IMR-90 (cell line): ENCODE measurements at regions not wholly inside any gene's neighbourhood (a gene's known extent, or its start where the extent isn't known, plus 50 kb on each side); places are given as distances from the start of the nearest gene placed in this dataset.

Experiments used
- ATAC-seq: fragments of 200-7000 bp; cut with Tn5 transposase; 2 replicates; pipeline ENCODE4 v1.9.1; 2020; ENCODE audit warnings: low read depth, mild to moderate bottlenecking, moderate library complexity
- BruUV-seq: library from RNA; stranded (reverse); fragments of 400-500 nt; replicated peaks from 2 replicates; lab custom pipeline; 2021; lab: Mats Ljungman, UMichigan
- CTCF ChIA-PET: fragments of 300-600 bp; formaldehyde crosslinking; extraction: SDS; loops from one replicate; lab custom pipeline; 2021; ENCODE audit warnings: antibody characterized with exemption; lab: Yijun Ruan, JAX
- POLR2A ChIA-PET: fragments of 300-600 bp; sonication (Branson Sonifier 250); formaldehyde crosslinking; loops from one replicate; lab custom pipeline; 2022; ENCODE audit warnings: antibody characterized with exemption; ENCODE audit not compliant: unreplicated experiment; lab: Charles Lee
- DNase-seq: peaks from one replicate; pipeline ENCODE4 v3.0.0; 2013
- H2AFZ ChIP-seq: replicated peaks from 2 replicates; pipeline ENCODE3; 2013; ENCODE audit warnings: low read length, mild to moderate bottlenecking; ENCODE audit not compliant: poor library complexity
- H2AK5ac ChIP-seq: 2 replicates; pipeline ENCODE4 v1.6.1; 2013; ENCODE audit warnings: low read depth, low read length, inconsistent platforms
- H2AK9ac ChIP-seq: replicated peaks from 2 replicates; pipeline ENCODE3; 2013; ENCODE audit warnings: mild to moderate bottlenecking, low read depth, low read length, moderate library complexity; ENCODE audit not compliant: poor library complexity
- H2BK120ac ChIP-seq: 2 replicates; pipeline ENCODE4 v1.6.1; 2013; ENCODE audit warnings: low read depth, low read length, inconsistent platforms
- H2BK15ac ChIP-seq: 3 replicates; pipeline ENCODE4 v1.6.1; 2013; ENCODE audit warnings: low read depth, low read length, inconsistent platforms
- H2BK20ac ChIP-seq: 2 replicates; pipeline ENCODE4 v1.6.1; 2013; ENCODE audit warnings: low read depth, mild to moderate bottlenecking, inconsistent platforms, low read length, moderate library complexity
- H2BK5ac ChIP-seq: 2 replicates; pipeline ENCODE4 v1.6.1; 2013; ENCODE audit warnings: mild to moderate bottlenecking, low read depth, low read length, inconsistent platforms; ENCODE audit not compliant: poor library complexity, severe bottlenecking
- H3K14ac ChIP-seq: replicated peaks from 2 replicates; pipeline ENCODE4 v1.6.1; 2013; ENCODE audit warnings: low read depth, low read length, inconsistent platforms
- H3K18ac ChIP-seq: 2 replicates; pipeline ENCODE4 v1.6.1; 2013; ENCODE audit warnings: low read depth, low read length, control low read depth
- H3K23ac ChIP-seq: 2 replicates; pipeline ENCODE4 v1.6.1; 2013; ENCODE audit warnings: low read depth, low read length, inconsistent platforms
- H3K27ac ChIP-seq: 2 replicates; pipeline ENCODE4 v1.5.1; 2013; ENCODE audit warnings: mild to moderate bottlenecking, control low read depth, low read length; ENCODE audit not compliant: insufficient read depth
- H3K27me3 ChIP-seq: 2 replicates; pipeline ENCODE4 v1.6.1; 2013; ENCODE audit warnings: low read length; ENCODE audit not compliant: control insufficient read depth, insufficient read depth
- H3K36me3 ChIP-seq: 2 replicates; pipeline ENCODE4 v1.6.1; 2013; ENCODE audit warnings: low read length, mixed read lengths; ENCODE audit not compliant: control insufficient read depth, insufficient read depth
- H3K4ac ChIP-seq: 2 replicates; pipeline ENCODE4 v1.6.1; 2013; ENCODE audit warnings: low read depth, low read length, inconsistent platforms
- H3K4me1 ChIP-seq: 2 replicates; pipeline ENCODE4 v1.6.1; 2013; ENCODE audit warnings: low read length, mixed read lengths; ENCODE audit not compliant: control insufficient read depth, insufficient read depth
- H3K4me2 ChIP-seq: 2 replicates; pipeline ENCODE4 v1.6.1; 2013; ENCODE audit warnings: low read depth, mild to moderate bottlenecking, control low read depth, low read length, moderate library complexity
- H3K4me3 ChIP-seq: 2 replicates; pipeline ENCODE4 v1.5.1; 2013; ENCODE audit warnings: low read depth, mild to moderate bottlenecking, control low read depth, low read length, moderate library complexity; ENCODE audit not compliant: insufficient read depth
- H3K56ac ChIP-seq: 2 replicates; pipeline ENCODE4 v1.6.1; 2013; ENCODE audit warnings: low read length, inconsistent platforms; ENCODE audit not compliant: insufficient read depth; ENCODE audit errors: extremely low read depth
- H3K79me1 ChIP-seq, 2 experiments: 2 replicates each; pipeline ENCODE4 v1.6.1; 2013; ENCODE audit warnings: low read length in 2 of 2, inconsistent platforms in 1 of 2, low read depth in 1 of 2
- H3K9ac ChIP-seq: 2 replicates; pipeline ENCODE4 v1.6.1; 2013; ENCODE audit warnings: low read depth, low read length, control low read depth
- H3K9me1 ChIP-seq: 2 replicates; pipeline ENCODE4 v1.6.1; 2013; ENCODE audit warnings: low read length, inconsistent platforms; ENCODE audit not compliant: insufficient read depth
- H3K9me3 ChIP-seq: 2 replicates; pipeline ENCODE4 v1.6.1; 2013; ENCODE audit warnings: low read length; ENCODE audit not compliant: control insufficient read depth, insufficient read depth
- H4K20me1 ChIP-seq: 2 replicates; pipeline ENCODE4 v1.6.1; 2013; ENCODE audit warnings: low read length, inconsistent platforms; ENCODE audit not compliant: insufficient read depth
- H4K5ac ChIP-seq: 2 replicates; pipeline ENCODE4 v1.6.1; 2013; ENCODE audit warnings: mild to moderate bottlenecking, low read depth, low read length, control low read depth
- H4K8ac ChIP-seq, 2 experiments: 2 replicates each; pipeline ENCODE4 v1.6.1; 2013; ENCODE audit warnings: low read depth in 2 of 2, low read length in 2 of 2, control low read depth in 1 of 2, inconsistent platforms in 1 of 2
- H4K91ac ChIP-seq: 2 replicates; pipeline ENCODE4 v1.6.1; 2013; ENCODE audit warnings: low read depth, low read length, inconsistent platforms; ENCODE audit not compliant: insufficient read depth
- CEBPB ChIP-seq: IDR thresholded peaks from 2 replicates; pipeline ENCODE4 v1.6.1; 2012; ENCODE audit warnings: low read depth, low read length, improper control_type of control experiment
- CTCF ChIP-seq: conservative IDR thresholded peaks from 2 replicates; pipeline ENCODE4 v1.5.1; 2012; ENCODE audit warnings: mild to moderate bottlenecking, low read depth, low read length, improper control_type of control experiment
- NFE2L2 ChIP-seq: fragments of 150-350 bp; IDR thresholded peaks from 2 replicates; pipeline ENCODE4 v1.6.1; 2016; ENCODE audit warnings: low read depth, mild to moderate bottlenecking, low read length
- POLR2A ChIP-seq: IDR thresholded peaks from 2 replicates; pipeline ENCODE4 v1.6.1; 2012; ENCODE audit warnings: mild to moderate bottlenecking, low read depth, low read length
- RCOR1 ChIP-seq: IDR thresholded peaks from 2 replicates; pipeline ENCODE4 v1.6.1; 2012; ENCODE audit warnings: mild to moderate bottlenecking, low read length, improper control_type of control experiment; ENCODE audit not compliant: insufficient replicate concordance
- SMC3 ChIP-seq: fragments of 150-350 bp; IDR thresholded peaks from 2 replicates; pipeline ENCODE4 v1.6.1; 2016; ENCODE audit warnings: low read depth, mild to moderate bottlenecking, antibody characterized with exemption, low read length, moderate library complexity
- USF2 ChIP-seq: fragments of 150-350 bp; IDR thresholded peaks from 2 replicates; pipeline ENCODE4 v1.6.1; 2017; ENCODE audit warnings: mild to moderate bottlenecking, antibody characterized with exemption, low read length, low read depth
- dilution Hi-C: fragments of 300-500 bp; cut with HindIII; formaldehyde crosslinking; loops from one replicate; pipeline ENCODE4 v1.14.3; 2018; ENCODE audit warnings: low sequenced_read_pairs; ENCODE audit not compliant: unreplicated experiment
- in situ Hi-C: fragments of 300-500 bp; cut with MboI; formaldehyde crosslinking; loops from 3 replicates; pipeline ENCODE4 v1.14.3; 2019; ENCODE audit warnings: low sequenced_read_pairs, inconsistent platforms, mixed read lengths
- intact Hi-C: fragments of 100-400 bp; cut with micrococcal nuclease; formaldehyde crosslinking; loops from 2 replicates; pipeline ENCODE4 v1.10.0; 2022

- BruUV-seq = no TSS peak
- no peak overlapping the region for H3K4me3 ChIP-seq
- intact Hi-C loops (no loop called here), dilution Hi-C loops (no loop called here), in situ Hi-C loops (no loop called here)
- H2AFZ ChIP-seq = no peak overlapping the region
- H3K56ac ChIP-seq = no peak overlapping the region
- H3K4me2 ChIP-seq = no peak overlapping the region
- TF ChIP-seq CEBPB (no peak), NFE2L2 (no peak), USF2 (no peak), CTCF (no peak), RCOR1 (no peak), SMC3 (no peak), POLR2A (no peak)
- no peak overlapping the region for H3K14ac ChIP-seq
- no peak overlapping the region for H3K27ac ChIP-seq
- no peak overlapping the region for H2BK20ac ChIP-seq
- H2BK120ac ChIP-seq = no peak overlapping the region
- no peaks in the 10 kb centered on the region for H3K79me1 ChIP-seq
- H4K91ac ChIP-seq = no peak overlapping the region
- no peaks in the 10 kb centered on the region for H3K9me1 ChIP-seq
- H3K23ac ChIP-seq = no peak overlapping the region
- ChIA-PET POLR2A (no interaction called here), CTCF (no interaction called here)
- no peak overlapping the region for H2AK5ac ChIP-seq
- DNase-seq = no peak
- no peak overlapping the region for H2BK15ac ChIP-seq
- no peak overlapping the region for H3K18ac ChIP-seq
- no peaks in the 10 kb centered on the region for H3K9me3 ChIP-seq
- no peak for ATAC-seq
- no peak overlapping the region for H4K8ac ChIP-seq
- no peaks in the 10 kb centered on the region for H3K4me1 ChIP-seq
- H2BK5ac ChIP-seq = no peak overlapping the region
- H2AK9ac ChIP-seq = no peak overlapping the region
- no peaks in the 10 kb centered on the region for H3K27me3 ChIP-seq
- no peaks in the 10 kb centered on the region for H3K36me3 ChIP-seq
- H3K4ac ChIP-seq = no peak overlapping the region
- no peaks in the 10 kb centered on the region for H4K20me1 ChIP-seq
- H4K5ac ChIP-seq = no peak overlapping the region
- no peak overlapping the region for H3K9ac ChIP-seq
Observed at GRCh38 chr2:57488061-57488460, 558.5 kb upstream of the VRK2 start.
